ENCODE measurements at regions not wholly inside any gene's neighbourhood (a gene's known extent, or its start where the extent isn't known, plus 50 kb on each side); places are given as distances from the start of the nearest gene placed in this dataset.

GRCh38 chr2:7962161-7962560 is 719.7 kb upstream of the ID2 start:
- TF ChIP-seq CREB1 (IDR thresholded peaks at IDR 0.05; ENCODE audit: low read depth) (no peak), FOXM1 (IDR thresholded peaks at IDR 0.05; ENCODE audit: borderline replicate concordance, low read depth) (no peak), REST (IDR thresholded peaks at IDR 0.05; ENCODE audit: low read depth) (no peak), ZBTB7A (IDR thresholded peaks at IDR 0.05; ENCODE audit: low read depth) (no peak), YY1 (IDR thresholded peaks at IDR 0.05; ENCODE audit: low read depth) (no peak), MAX (IDR thresholded peaks at IDR 0.05) (no peak), TCF12 (IDR thresholded peaks at IDR 0.05; ENCODE audit: low read depth) (no peak), CEBPB (IDR thresholded peaks at IDR 0.05) (no peak)
